ENCODE measurements at regions not wholly inside any gene's neighbourhood (a gene's known extent, or its start where the extent isn't known, plus 50 kb on each side); places are given as distances from the start of the nearest gene placed in this dataset.

- DNase-seq (ENCODE audit: low read depth): no peak
Observed at GRCh38 chr2:195408196-195408595, 248.8 kb upstream of the SLC39A10 start.

- no peak for DNase-seq (ENCODE audit: low read depth)
Observed at GRCh38 chr2:195407783-195408182, 249.2 kb upstream of the SLC39A10 start.

- DNase-seq (ENCODE audit: low read depth): no peak
Observed at GRCh38 chr2:195406886-195407603, 250.0 kb upstream of the SLC39A10 start.

- DNase-seq (ENCODE audit: low read depth): no peak
Observed at GRCh38 chr2:195404651-195405050, 252.4 kb upstream of the SLC39A10 start.

- no peak for DNase-seq (ENCODE audit: low read depth)
Observed at GRCh38 chr2:195396479-195396878, 260.5 kb upstream of the SLC39A10 start.

- no peak for DNase-seq (ENCODE audit: low read depth)
Observed at GRCh38 chr2:195395362-195395761, 261.7 kb upstream of the SLC39A10 start.

- DNase-seq (ENCODE audit: low read depth): no peak
Observed at GRCh38 chr2:195392446-195393336, 264.3 kb upstream of the SLC39A10 start.

GRCh38 chr2:195390686-195391321 is 266.2 kb upstream of the SLC39A10 start:
- no peak for DNase-seq (ENCODE audit: low read depth)

GRCh38 chr2:195388028-195388427 is 269.0 kb upstream of the SLC39A10 start:
- no peak for DNase-seq (ENCODE audit: low read depth)

- DNase-seq (ENCODE audit: low read depth): no peak
Observed at GRCh38 chr2:195382186-195382585, 274.8 kb upstream of the SLC39A10 start.

GRCh38 chr2:195370167-195370943 is 286.7 kb upstream of the SLC39A10 start:
- no peak for DNase-seq (ENCODE audit: low read depth)

GRCh38 chr2:195369218-195369587 is 287.8 kb upstream of the SLC39A10 start:
- no peak for DNase-seq (ENCODE audit: low read depth)

- DNase-seq (ENCODE audit: low read depth): no peak
Observed at GRCh38 chr2:195368249-195369217, 288.5 kb upstream of the SLC39A10 start.

- no peak for DNase-seq (ENCODE audit: low read depth)
Observed at GRCh38 chr2:195367809-195368208, 289.2 kb upstream of the SLC39A10 start.

- DNase-seq (ENCODE audit: low read depth): no peak
Observed at GRCh38 chr2:195364015-195364965, 292.7 kb upstream of the SLC39A10 start.

GRCh38 chr2:195363496-195363895 is 293.5 kb upstream of the SLC39A10 start:
- DNase-seq (ENCODE audit: low read depth): no peak

- no peak for DNase-seq (ENCODE audit: low read depth)
Observed at GRCh38 chr2:195360242-195360641, 296.8 kb upstream of the SLC39A10 start.

- no peak for DNase-seq (ENCODE audit: low read depth)
Observed at GRCh38 chr2:195359043-195359735, 297.8 kb upstream of the SLC39A10 start.

- no peak for DNase-seq (ENCODE audit: low read depth)
Observed at GRCh38 chr2:195356920-195357440, 300.0 kb upstream of the SLC39A10 start.

Measured in activated T-helper 9 cell treated with anti-CD3 and anti-CD28 coated beads, Interleukin-2, amount 50 U/mL, for 16 hours (primary cell).